ENCODE measurements at regions not wholly inside any gene's neighbourhood (a gene's known extent, or its start where the extent isn't known, plus 50 kb on each side); places are given as distances from the start of the nearest gene placed in this dataset.

DNA sequence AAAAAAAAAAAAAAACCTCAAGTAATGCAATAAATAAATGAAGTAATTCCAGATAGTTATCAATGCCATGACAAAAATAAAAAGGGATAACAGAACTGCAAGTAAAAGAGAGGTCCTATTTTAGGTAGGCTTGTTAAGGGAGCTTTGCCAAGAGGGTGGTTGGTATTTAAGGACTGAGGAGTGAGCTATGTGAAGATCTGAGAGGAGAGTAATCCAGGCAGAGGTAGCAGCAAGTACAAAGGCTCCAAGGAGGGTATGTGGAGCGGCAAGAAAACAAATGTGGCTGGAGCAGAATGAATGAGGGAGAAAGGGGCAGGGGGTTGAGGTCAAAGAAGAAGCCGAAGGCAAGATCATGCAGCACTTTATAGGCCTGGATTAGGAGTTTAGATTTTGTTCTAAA is 59.9 kb upstream of the CDC42BPA start:
- H3K27ac ChIP-seq = no peak overlapping the region
- H3K27me3 ChIP-seq = no peaks in the 10 kb centered on the region
- no peak overlapping the region for H3K4me3 ChIP-seq
- 67 to 77% methylated on average over 1 to 2 of the region's 2 CpGs for WGBS, 2 donors (ENCODE audit: low coverage in 1 of 2)
- intact Hi-C loops (cut with DNase I; ENCODE audit: low total_unique reads) = no loop called here
- H3K9me3 ChIP-seq = no peaks in the 10 kb centered on the region
- H3K36me3 ChIP-seq = no peaks in the 10 kb centered on the region
- no peaks in the 10 kb centered on the region for H3K4me1 ChIP-seq
- DNase-seq = no peak
- in situ Hi-C loops (cut with MboI; ENCODE audit: low pct_ligation_motif_present in 1 of 4, low pct_unique_long_range_greater_than_20kb in 1 of 4, low sequenced_read_pairs in 3 of 4) = no loop called here
- TF ChIP-seq EP300 (IDR thresholded peaks at IDR 0.05; ENCODE audit: low read depth) (no peak), CTCF (IDR thresholded peaks at IDR 0.05) (no peak), POLR2A (IDR thresholded peaks at IDR 0.05) (no peak), POLR2AphosphoS5 (IDR thresholded peaks at IDR 0.05) (no peak)

- no peak for DNase-seq
- Histone ChIP-seq H3K4me1 (no peaks in the 10 kb centered on the region), H3K36me3 (no peaks in the 10 kb centered on the region), H3K9me3 (no peaks in the 10 kb centered on the region), H3K27ac (no peak overlapping the region), H3K27me3 (no peaks in the 10 kb centered on the region), H3K4me3 (no peak overlapping the region)
- intact Hi-C loops (cut with DNase I; ENCODE audit: low total_unique reads) = no loop called here
- in situ Hi-C loops (cut with MboI; ENCODE audit: low pct_ligation_motif_present in 1 of 4, low pct_unique_long_range_greater_than_20kb in 1 of 4, low sequenced_read_pairs in 3 of 4) = no loop called here
- 63 to 64% methylated on average over 1 of the region's 1 CpG for WGBS, 2 donors (ENCODE audit: low coverage in 1 of 2)
- TF ChIP-seq EP300 (IDR thresholded peaks at IDR 0.05; ENCODE audit: low read depth) (no peak), POLR2AphosphoS5 (IDR thresholded peaks at IDR 0.05) (no peak), POLR2A (IDR thresholded peaks at IDR 0.05) (no peak), CTCF (IDR thresholded peaks at IDR 0.05) (no peak)
These were observed 56.6 kb upstream of the CDC42BPA start for GRCh38 chr1:227374846-227375245.

GRCh38 chr1:227372726-227373130 is 54.4 kb upstream of the CDC42BPA start:
- no peaks in the 10 kb centered on the region for H3K9me3 ChIP-seq
- no peak for DNase-seq
- H3K36me3 ChIP-seq = no peaks in the 10 kb centered on the region
- no peaks in the 10 kb centered on the region for H3K4me1 ChIP-seq
- in situ Hi-C loops (cut with MboI; ENCODE audit: low pct_ligation_motif_present in 1 of 4, low pct_unique_long_range_greater_than_20kb in 1 of 4, low sequenced_read_pairs in 3 of 4) (no loop called here), intact Hi-C loops (cut with DNase I; ENCODE audit: low total_unique reads) (no loop called here)
- 77 to 90% methylated on average over 1 of the region's 1 CpG for WGBS, 2 donors (ENCODE audit: low coverage in 1 of 2)
- no peak overlapping the region for H3K4me3 ChIP-seq
- H3K27me3 ChIP-seq = no peaks in the 10 kb centered on the region
- TF ChIP-seq POLR2AphosphoS5 (IDR thresholded peaks at IDR 0.05) (no peak), POLR2A (IDR thresholded peaks at IDR 0.05) (no peak), EP300 (IDR thresholded peaks at IDR 0.05; ENCODE audit: low read depth) (no peak), CTCF (IDR thresholded peaks at IDR 0.05) (no peak)
- no peak overlapping the region for H3K27ac ChIP-seq

DNA sequence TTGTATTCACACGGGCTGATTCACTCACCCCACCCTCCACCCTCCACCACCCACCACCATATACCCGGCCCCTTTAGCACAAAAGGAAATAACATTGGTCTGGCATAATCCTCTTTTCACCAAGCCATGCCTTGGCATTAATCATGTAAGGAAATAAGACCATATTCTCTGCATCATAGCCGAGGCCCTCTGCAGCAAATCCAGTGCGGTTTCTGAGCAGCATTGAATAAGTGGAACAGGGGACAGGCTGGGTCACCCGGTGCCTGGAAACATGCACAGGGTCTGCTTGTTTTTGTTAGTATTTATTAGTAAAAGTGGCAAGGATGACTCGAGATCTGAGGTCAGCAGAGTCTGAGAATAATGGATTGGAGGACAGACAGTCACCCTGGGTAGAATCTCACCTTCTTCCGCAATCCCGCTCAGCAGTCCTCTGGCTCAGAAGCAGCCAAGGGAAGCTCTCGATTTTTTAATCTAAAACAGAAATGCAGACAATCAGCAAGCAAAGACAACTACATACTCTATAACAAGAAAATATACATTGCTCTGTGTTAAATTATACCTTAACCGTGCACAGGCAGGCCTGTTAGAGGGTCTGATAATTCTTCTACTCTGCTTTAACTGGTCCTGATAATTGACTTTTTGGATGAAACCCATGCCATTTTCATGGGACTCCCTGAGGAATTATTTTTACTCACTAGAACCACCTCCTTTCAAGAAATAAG is 52.4 kb upstream of the CDC42BPA start:
- in situ Hi-C loops (cut with MboI; ENCODE audit: low pct_ligation_motif_present in 1 of 4, low pct_unique_long_range_greater_than_20kb in 1 of 4, low sequenced_read_pairs in 3 of 4) = no loop called here
- DNase-seq = no peak
- Histone ChIP-seq H3K4me1 (peaks cover 0 to 3% (median 0%) of the 10 kb centered on the region in 4 donors), H3K27me3 (no peaks in the 10 kb centered on the region), H3K27ac (no peak overlapping the region), H3K9me3 (no peaks in the 10 kb centered on the region), H3K4me3 (no peak overlapping the region), H3K36me3 (no peaks in the 10 kb centered on the region)
- 85 to 90% methylated on average over 8 to 10 of the region's 10 CpGs for WGBS, 2 donors (ENCODE audit: low coverage in 1 of 2)
- no peak for TF ChIP-seq EP300 (IDR thresholded peaks at IDR 0.05; ENCODE audit: low read depth)
- TF ChIP-seq POLR2A (IDR thresholded peaks at IDR 0.05) = no peak
- TF ChIP-seq CTCF (IDR thresholded peaks at IDR 0.05) = no peak
- no peak for TF ChIP-seq POLR2AphosphoS5 (IDR thresholded peaks at IDR 0.05)
- intact Hi-C loops (cut with DNase I; ENCODE audit: low total_unique reads) = no loop called here
